ENCODE measurements at regions not wholly inside any gene's neighbourhood (a gene's known extent, or its start where the extent isn't known, plus 50 kb on each side); places are given as distances from the start of the nearest gene placed in this dataset.

- no peaks in the 10 kb centered on the region for H3K4me1 ChIP-seq (ENCODE audit: control insufficient read depth, insufficient read depth, low read length)
- H3K27me3 ChIP-seq (ENCODE audit: control insufficient read depth, insufficient read depth, low read length, poor library complexity, severe bottlenecking) = no peaks in the 10 kb centered on the region
- no peak overlapping the region for H3K27ac ChIP-seq (ENCODE audit: insufficient read depth, low read depth, low read length, poor library complexity, severe bottlenecking)
- no peaks in the 10 kb centered on the region for H3K36me3 ChIP-seq (ENCODE audit: control insufficient read depth, insufficient read depth, low read length)
- no peaks in the 10 kb centered on the region for H3K9me3 ChIP-seq (ENCODE audit: control insufficient read depth, low read length)
- H3K4me3 ChIP-seq (ENCODE audit: insufficient read depth, low read depth, low read length) = no peak overlapping the region
- WGBS, 2 experiments = 88% methylated on average over 14 to 15 of the region's 15 CpGs
These were observed 265.1 kb upstream of the CDYL start for GRCh38 chr6:4510906-4511640.

- Histone ChIP-seq H3K27ac (ENCODE audit: insufficient read depth, low read depth, low read length, poor library complexity, severe bottlenecking) (no peak overlapping the region), H3K4me1 (ENCODE audit: control insufficient read depth, insufficient read depth, low read length) (no peaks in the 10 kb centered on the region), H3K9me3 (ENCODE audit: control insufficient read depth, low read length) (no peaks in the 10 kb centered on the region), H3K27me3 (ENCODE audit: control insufficient read depth, insufficient read depth, low read length, poor library complexity, severe bottlenecking) (no peaks in the 10 kb centered on the region), H3K36me3 (ENCODE audit: control insufficient read depth, insufficient read depth, low read length) (no peaks in the 10 kb centered on the region), H3K4me3 (ENCODE audit: insufficient read depth, low read depth, low read length) (no peak overlapping the region)
- WGBS, 2 experiments = 89 to 95% methylated on average over 6 of the region's 6 CpGs
These were observed 265.9 kb upstream of the CDYL start for GRCh38 chr6:4510317-4510716.

- H3K4me1 ChIP-seq (ENCODE audit: control insufficient read depth, insufficient read depth, low read length) = no peaks in the 10 kb centered on the region
- no peak overlapping the region for H3K4me3 ChIP-seq (ENCODE audit: insufficient read depth, low read depth, low read length)
- H3K27ac ChIP-seq (ENCODE audit: insufficient read depth, low read depth, low read length, poor library complexity, severe bottlenecking) = no peak overlapping the region
- H3K27me3 ChIP-seq (ENCODE audit: control insufficient read depth, insufficient read depth, low read length, poor library complexity, severe bottlenecking) = no peaks in the 10 kb centered on the region
- 76 to 81% methylated on average over 3 of the region's 3 CpGs for WGBS, 2 experiments
- H3K9me3 ChIP-seq (ENCODE audit: control insufficient read depth, low read length) = no peaks in the 10 kb centered on the region
- H3K36me3 ChIP-seq (ENCODE audit: control insufficient read depth, insufficient read depth, low read length) = no peaks in the 10 kb centered on the region
These were observed 266.7 kb upstream of the CDYL start for GRCh38 chr6:4509506-4509905.

- WGBS, 2 experiments = 86 to 90% methylated on average over 1 of the region's 1 CpG
- Histone ChIP-seq H3K27me3 (ENCODE audit: control insufficient read depth, insufficient read depth, low read length, poor library complexity, severe bottlenecking) (no peaks in the 10 kb centered on the region), H3K4me1 (ENCODE audit: control insufficient read depth, insufficient read depth, low read length) (no peaks in the 10 kb centered on the region), H3K36me3 (ENCODE audit: control insufficient read depth, insufficient read depth, low read length) (no peaks in the 10 kb centered on the region), H3K9me3 (ENCODE audit: control insufficient read depth, low read length) (no peaks in the 10 kb centered on the region), H3K4me3 (ENCODE audit: insufficient read depth, low read depth, low read length) (no peak overlapping the region), H3K27ac (ENCODE audit: insufficient read depth, low read depth, low read length, poor library complexity, severe bottlenecking) (no peak overlapping the region)
These were observed 269.4 kb upstream of the CDYL start for GRCh38 chr6:4506792-4507191.

GRCh38 chr6:4506223-4506622 lies 270.0 kb upstream of the CDYL start:
- WGBS, 2 experiments = 95 to 98% methylated on average over 3 of the region's 3 CpGs
- H3K9me3 ChIP-seq (ENCODE audit: control insufficient read depth, low read length) = no peaks in the 10 kb centered on the region
- no peaks in the 10 kb centered on the region for H3K27me3 ChIP-seq (ENCODE audit: control insufficient read depth, insufficient read depth, low read length, poor library complexity, severe bottlenecking)
- H3K4me3 ChIP-seq (ENCODE audit: insufficient read depth, low read depth, low read length) = no peak overlapping the region
- H3K4me1 ChIP-seq (ENCODE audit: control insufficient read depth, insufficient read depth, low read length) = no peaks in the 10 kb centered on the region
- no peak overlapping the region for H3K27ac ChIP-seq (ENCODE audit: insufficient read depth, low read depth, low read length, poor library complexity, severe bottlenecking)
- H3K36me3 ChIP-seq (ENCODE audit: control insufficient read depth, insufficient read depth, low read length) = no peaks in the 10 kb centered on the region

GRCh38 chr6:4504700-4505099 lies 271.5 kb upstream of the CDYL start:
- no peaks in the 10 kb centered on the region for H3K4me1 ChIP-seq (ENCODE audit: control insufficient read depth, insufficient read depth, low read length)
- no peak overlapping the region for H3K27ac ChIP-seq (ENCODE audit: insufficient read depth, low read depth, low read length, poor library complexity, severe bottlenecking)
- H3K36me3 ChIP-seq (ENCODE audit: control insufficient read depth, insufficient read depth, low read length) = no peaks in the 10 kb centered on the region
- WGBS, 2 experiments = 89 to 92% methylated on average over 2 of the region's 2 CpGs
- no peaks in the 10 kb centered on the region for H3K27me3 ChIP-seq (ENCODE audit: control insufficient read depth, insufficient read depth, low read length, poor library complexity, severe bottlenecking)
- no peaks in the 10 kb centered on the region for H3K9me3 ChIP-seq (ENCODE audit: control insufficient read depth, low read length)
- no peak overlapping the region for H3K4me3 ChIP-seq (ENCODE audit: insufficient read depth, low read depth, low read length)

- no peaks in the 10 kb centered on the region for H3K9me3 ChIP-seq (ENCODE audit: control insufficient read depth, low read length)
- H3K27ac ChIP-seq (ENCODE audit: insufficient read depth, low read depth, low read length, poor library complexity, severe bottlenecking) = no peak overlapping the region
- 21 to 25% methylated on average over 5 of the region's 5 CpGs for WGBS, 2 experiments
- H3K4me3 ChIP-seq (ENCODE audit: insufficient read depth, low read depth, low read length) = no peak overlapping the region
- H3K4me1 ChIP-seq (ENCODE audit: control insufficient read depth, insufficient read depth, low read length) = no peaks in the 10 kb centered on the region
- H3K36me3 ChIP-seq (ENCODE audit: control insufficient read depth, insufficient read depth, low read length) = no peaks in the 10 kb centered on the region
- no peaks in the 10 kb centered on the region for H3K27me3 ChIP-seq (ENCODE audit: control insufficient read depth, insufficient read depth, low read length, poor library complexity, severe bottlenecking)
These were observed 272.5 kb upstream of the CDYL start for GRCh38 chr6:4503700-4504099.

- WGBS, 2 experiments = 91 to 100% methylated on average over 1 of the region's 1 CpG
- Histone ChIP-seq H3K4me3 (ENCODE audit: insufficient read depth, low read depth, low read length) (no peak overlapping the region), H3K9me3 (ENCODE audit: control insufficient read depth, low read length) (no peaks in the 10 kb centered on the region), H3K27ac (ENCODE audit: insufficient read depth, low read depth, low read length, poor library complexity, severe bottlenecking) (no peak overlapping the region), H3K36me3 (ENCODE audit: control insufficient read depth, insufficient read depth, low read length) (no peaks in the 10 kb centered on the region), H3K4me1 (ENCODE audit: control insufficient read depth, insufficient read depth, low read length) (no peaks in the 10 kb centered on the region), H3K27me3 (ENCODE audit: control insufficient read depth, insufficient read depth, low read length, poor library complexity, severe bottlenecking) (no peaks in the 10 kb centered on the region)
These were observed 279.9 kb upstream of the CDYL start for GRCh38 chr6:4496284-4496683.

GRCh38 chr6:4491501-4492260 lies 284.5 kb upstream of the CDYL start:
- WGBS, 2 experiments = 96 to 97% methylated on average over 7 of the region's 7 CpGs
- no peak overlapping the region for H3K27ac ChIP-seq (ENCODE audit: insufficient read depth, low read depth, low read length, poor library complexity, severe bottlenecking)
- H3K4me3 ChIP-seq (ENCODE audit: insufficient read depth, low read depth, low read length) = no peak overlapping the region

GRCh38 chr6:4489538-4489937 lies 286.7 kb upstream of the CDYL start:
- Histone ChIP-seq H3K36me3 (ENCODE audit: control insufficient read depth, insufficient read depth, low read length) (no peaks in the 10 kb centered on the region), H3K27ac (ENCODE audit: insufficient read depth, low read depth, low read length, poor library complexity, severe bottlenecking) (no peak overlapping the region), H3K4me3 (ENCODE audit: insufficient read depth, low read depth, low read length) (no peak overlapping the region), H3K27me3 (ENCODE audit: control insufficient read depth, insufficient read depth, low read length, poor library complexity, severe bottlenecking) (no peaks in the 10 kb centered on the region), H3K4me1 (ENCODE audit: control insufficient read depth, insufficient read depth, low read length) (no peaks in the 10 kb centered on the region), H3K9me3 (ENCODE audit: control insufficient read depth, low read length) (peaks cover 3% of the 10 kb centered on the region)
- WGBS, 2 experiments = 95 to 96% methylated on average over 4 of the region's 4 CpGs

More at GRCh38 chr6:4491501-4492260, 284.5 kb upstream of the CDYL start:
- Histone ChIP-seq H3K27me3 (ENCODE audit: control insufficient read depth, insufficient read depth, low read length, poor library complexity, severe bottlenecking) (no peaks in the 10 kb centered on the region), H3K9me3 (ENCODE audit: control insufficient read depth, low read length) (peaks cover 3% of the 10 kb centered on the region), H3K36me3 (ENCODE audit: control insufficient read depth, insufficient read depth, low read length) (no peaks in the 10 kb centered on the region), H3K4me1 (ENCODE audit: control insufficient read depth, insufficient read depth, low read length) (no peaks in the 10 kb centered on the region)

All from ectodermal cell (in vitro differentiated cells).